IMR-90 (cell line): ENCODE measurements at regions not wholly inside any gene's neighbourhood (a gene's known extent, or its start where the extent isn't known, plus 50 kb on each side); places are given as distances from the start of the nearest gene placed in this dataset.

Source experiments
- ATAC-seq: fragments of 200-7000 bp; cut with Tn5 transposase; 2 replicates; pipeline ENCODE4 v1.9.1; 2020; ENCODE audit warnings: low read depth, mild to moderate bottlenecking, moderate library complexity
- BruUV-seq: library from RNA; stranded (reverse); fragments of 400-500 nt; replicated peaks from 2 replicates; lab custom pipeline; 2021; lab: Mats Ljungman, UMichigan
- CTCF ChIA-PET: fragments of 300-600 bp; formaldehyde crosslinking; extraction: SDS; loops from one replicate; lab custom pipeline; 2021; ENCODE audit warnings: antibody characterized with exemption; lab: Yijun Ruan, JAX
- POLR2A ChIA-PET: fragments of 300-600 bp; sonication (Branson Sonifier 250); formaldehyde crosslinking; loops from one replicate; lab custom pipeline; 2022; ENCODE audit warnings: antibody characterized with exemption; ENCODE audit not compliant: unreplicated experiment; lab: Charles Lee
- DNase-seq: peaks from one replicate; pipeline ENCODE4 v3.0.0; 2013
- H2AFZ ChIP-seq: replicated peaks from 2 replicates; pipeline ENCODE3; 2013; ENCODE audit warnings: low read length, mild to moderate bottlenecking; ENCODE audit not compliant: poor library complexity
- H2AK5ac ChIP-seq: 2 replicates; pipeline ENCODE4 v1.6.1; 2013; ENCODE audit warnings: low read depth, low read length, inconsistent platforms
- H2AK9ac ChIP-seq: replicated peaks from 2 replicates; pipeline ENCODE3; 2013; ENCODE audit warnings: mild to moderate bottlenecking, low read depth, low read length, moderate library complexity; ENCODE audit not compliant: poor library complexity
- H2BK120ac ChIP-seq: 2 replicates; pipeline ENCODE4 v1.6.1; 2013; ENCODE audit warnings: low read depth, low read length, inconsistent platforms
- H2BK15ac ChIP-seq: 3 replicates; pipeline ENCODE4 v1.6.1; 2013; ENCODE audit warnings: low read depth, low read length, inconsistent platforms
- H2BK20ac ChIP-seq: 2 replicates; pipeline ENCODE4 v1.6.1; 2013; ENCODE audit warnings: low read depth, mild to moderate bottlenecking, inconsistent platforms, low read length, moderate library complexity
- H2BK5ac ChIP-seq: 2 replicates; pipeline ENCODE4 v1.6.1; 2013; ENCODE audit warnings: mild to moderate bottlenecking, low read depth, low read length, inconsistent platforms; ENCODE audit not compliant: poor library complexity, severe bottlenecking
- H3K14ac ChIP-seq: replicated peaks from 2 replicates; pipeline ENCODE4 v1.6.1; 2013; ENCODE audit warnings: low read depth, low read length, inconsistent platforms
- H3K18ac ChIP-seq: 2 replicates; pipeline ENCODE4 v1.6.1; 2013; ENCODE audit warnings: low read depth, low read length, control low read depth
- H3K23ac ChIP-seq: 2 replicates; pipeline ENCODE4 v1.6.1; 2013; ENCODE audit warnings: low read depth, low read length, inconsistent platforms
- H3K27ac ChIP-seq: 2 replicates; pipeline ENCODE4 v1.5.1; 2013; ENCODE audit warnings: mild to moderate bottlenecking, control low read depth, low read length; ENCODE audit not compliant: insufficient read depth
- H3K27me3 ChIP-seq: 2 replicates; pipeline ENCODE4 v1.6.1; 2013; ENCODE audit warnings: low read length; ENCODE audit not compliant: control insufficient read depth, insufficient read depth
- H3K36me3 ChIP-seq: 2 replicates; pipeline ENCODE4 v1.6.1; 2013; ENCODE audit warnings: low read length, mixed read lengths; ENCODE audit not compliant: control insufficient read depth, insufficient read depth
- H3K4ac ChIP-seq: 2 replicates; pipeline ENCODE4 v1.6.1; 2013; ENCODE audit warnings: low read depth, low read length, inconsistent platforms
- H3K4me1 ChIP-seq: 2 replicates; pipeline ENCODE4 v1.6.1; 2013; ENCODE audit warnings: low read length, mixed read lengths; ENCODE audit not compliant: control insufficient read depth, insufficient read depth
- H3K4me2 ChIP-seq: 2 replicates; pipeline ENCODE4 v1.6.1; 2013; ENCODE audit warnings: low read depth, mild to moderate bottlenecking, control low read depth, low read length, moderate library complexity
- H3K4me3 ChIP-seq: 2 replicates; pipeline ENCODE4 v1.5.1; 2013; ENCODE audit warnings: low read depth, mild to moderate bottlenecking, control low read depth, low read length, moderate library complexity; ENCODE audit not compliant: insufficient read depth
- H3K56ac ChIP-seq: 2 replicates; pipeline ENCODE4 v1.6.1; 2013; ENCODE audit warnings: low read length, inconsistent platforms; ENCODE audit not compliant: insufficient read depth; ENCODE audit errors: extremely low read depth
- H3K79me1 ChIP-seq, 2 experiments: 2 replicates each; pipeline ENCODE4 v1.6.1; 2013; ENCODE audit warnings: low read length in 2 of 2, inconsistent platforms in 1 of 2, low read depth in 1 of 2
- H3K9ac ChIP-seq: 2 replicates; pipeline ENCODE4 v1.6.1; 2013; ENCODE audit warnings: low read depth, low read length, control low read depth
- H3K9me1 ChIP-seq: 2 replicates; pipeline ENCODE4 v1.6.1; 2013; ENCODE audit warnings: low read length, inconsistent platforms; ENCODE audit not compliant: insufficient read depth
- H3K9me3 ChIP-seq: 2 replicates; pipeline ENCODE4 v1.6.1; 2013; ENCODE audit warnings: low read length; ENCODE audit not compliant: control insufficient read depth, insufficient read depth
- H4K20me1 ChIP-seq: 2 replicates; pipeline ENCODE4 v1.6.1; 2013; ENCODE audit warnings: low read length, inconsistent platforms; ENCODE audit not compliant: insufficient read depth
- H4K5ac ChIP-seq: 2 replicates; pipeline ENCODE4 v1.6.1; 2013; ENCODE audit warnings: mild to moderate bottlenecking, low read depth, low read length, control low read depth
- H4K8ac ChIP-seq, 2 experiments: 2 replicates each; pipeline ENCODE4 v1.6.1; 2013; ENCODE audit warnings: low read depth in 2 of 2, low read length in 2 of 2, control low read depth in 1 of 2, inconsistent platforms in 1 of 2
- H4K91ac ChIP-seq: 2 replicates; pipeline ENCODE4 v1.6.1; 2013; ENCODE audit warnings: low read depth, low read length, inconsistent platforms; ENCODE audit not compliant: insufficient read depth
- BHLHE40 ChIP-seq: fragments of 150-350 bp; IDR thresholded peaks from 2 replicates; pipeline ENCODE4 v1.6.1; 2016; ENCODE audit warnings: mild to moderate bottlenecking, low read depth, low read length
- CEBPB ChIP-seq: IDR thresholded peaks from 2 replicates; pipeline ENCODE4 v1.6.1; 2012; ENCODE audit warnings: low read depth, low read length, improper control_type of control experiment
- CHD1 ChIP-seq: IDR thresholded peaks from 2 replicates; pipeline ENCODE4 v1.6.1; 2012; ENCODE audit warnings: low read depth, low read length, improper control_type of control experiment
- FOS ChIP-seq: fragments of 150-350 bp; IDR thresholded peaks from 2 replicates; pipeline ENCODE4 v1.6.1; 2016; ENCODE audit warnings: low read depth, low read length
- MAFK ChIP-seq: IDR thresholded peaks from 2 replicates; pipeline ENCODE4 v1.6.1; 2012; ENCODE audit warnings: low read depth, low read length, improper control_type of control experiment
- MAZ ChIP-seq: IDR thresholded peaks from 2 replicates; pipeline ENCODE4 v1.6.1; 2012; ENCODE audit warnings: low read depth, mild to moderate bottlenecking, low read length, improper control_type of control experiment, moderate library complexity, borderline replicate concordance
- MXI1 ChIP-seq: IDR thresholded peaks from 2 replicates; pipeline ENCODE4 v1.6.1; 2012; ENCODE audit warnings: low read depth, mild to moderate bottlenecking, low read length, moderate library complexity, borderline replicate concordance
- NFE2L2 ChIP-seq: fragments of 150-350 bp; IDR thresholded peaks from 2 replicates; pipeline ENCODE4 v1.6.1; 2016; ENCODE audit warnings: low read depth, mild to moderate bottlenecking, low read length
- POLR2A ChIP-seq: IDR thresholded peaks from 2 replicates; pipeline ENCODE4 v1.6.1; 2012; ENCODE audit warnings: mild to moderate bottlenecking, low read depth, low read length
- RAD21 ChIP-seq: IDR thresholded peaks from 2 replicates; pipeline ENCODE4 v1.6.1; 2012; ENCODE audit warnings: low read length, improper control_type of control experiment
- RCOR1 ChIP-seq: IDR thresholded peaks from 2 replicates; pipeline ENCODE4 v1.6.1; 2012; ENCODE audit warnings: mild to moderate bottlenecking, low read length, improper control_type of control experiment; ENCODE audit not compliant: insufficient replicate concordance
- RFX5 ChIP-seq: IDR thresholded peaks from 2 replicates; pipeline ENCODE4 v1.8.0; 2012; ENCODE audit warnings: low read depth, mild to moderate bottlenecking, low read length, moderate library complexity
- SMC3 ChIP-seq: fragments of 150-350 bp; IDR thresholded peaks from 2 replicates; pipeline ENCODE4 v1.6.1; 2016; ENCODE audit warnings: low read depth, mild to moderate bottlenecking, antibody characterized with exemption, low read length, moderate library complexity
- WGBS, 2 experiments: methylation state at CpG; one replicate each; pipeline versions ENCODE4 v1.1.5 to v1.1.7; 2013; ENCODE audit warnings: missing lambda C conversion rate in 2 of 2; ENCODE audit not compliant: insufficient read length in 1 of 2; ENCODE audit errors: extremely low coverage in 2 of 2; 5-methylcytosine and 5-hydroxymethylcytosine counted together
- dilution Hi-C: fragments of 300-500 bp; cut with HindIII; formaldehyde crosslinking; loops from one replicate; pipeline ENCODE4 v1.14.3; 2018; ENCODE audit warnings: low sequenced_read_pairs; ENCODE audit not compliant: unreplicated experiment
- in situ Hi-C: fragments of 300-500 bp; cut with MboI; formaldehyde crosslinking; loops from 3 replicates; pipeline ENCODE4 v1.14.3; 2019; ENCODE audit warnings: low sequenced_read_pairs, inconsistent platforms, mixed read lengths
- intact Hi-C: fragments of 100-400 bp; cut with micrococcal nuclease; formaldehyde crosslinking; loops from 2 replicates; pipeline ENCODE4 v1.10.0; 2022
- TF ChIP-seq, protein P1 (sequence below): fragments of 150-350 bp; IDR thresholded peaks from 2 replicates; pipeline ENCODE4 v1.6.1; 2016; ENCODE audit warnings: low read depth, mild to moderate bottlenecking, low read length, moderate library complexity, borderline replicate concordance
- TF ChIP-seq, protein P2 (sequence below): conservative IDR thresholded peaks from 2 replicates; pipeline ENCODE4 v1.5.1; 2012; ENCODE audit warnings: mild to moderate bottlenecking, low read depth, low read length, improper control_type of control experiment
- TF ChIP-seq, protein P3 (sequence below): fragments of 150-350 bp; IDR thresholded peaks from 2 replicates; pipeline ENCODE4 v1.6.1; 2017; ENCODE audit warnings: mild to moderate bottlenecking, antibody characterized with exemption, low read length, low read depth

DNA sequence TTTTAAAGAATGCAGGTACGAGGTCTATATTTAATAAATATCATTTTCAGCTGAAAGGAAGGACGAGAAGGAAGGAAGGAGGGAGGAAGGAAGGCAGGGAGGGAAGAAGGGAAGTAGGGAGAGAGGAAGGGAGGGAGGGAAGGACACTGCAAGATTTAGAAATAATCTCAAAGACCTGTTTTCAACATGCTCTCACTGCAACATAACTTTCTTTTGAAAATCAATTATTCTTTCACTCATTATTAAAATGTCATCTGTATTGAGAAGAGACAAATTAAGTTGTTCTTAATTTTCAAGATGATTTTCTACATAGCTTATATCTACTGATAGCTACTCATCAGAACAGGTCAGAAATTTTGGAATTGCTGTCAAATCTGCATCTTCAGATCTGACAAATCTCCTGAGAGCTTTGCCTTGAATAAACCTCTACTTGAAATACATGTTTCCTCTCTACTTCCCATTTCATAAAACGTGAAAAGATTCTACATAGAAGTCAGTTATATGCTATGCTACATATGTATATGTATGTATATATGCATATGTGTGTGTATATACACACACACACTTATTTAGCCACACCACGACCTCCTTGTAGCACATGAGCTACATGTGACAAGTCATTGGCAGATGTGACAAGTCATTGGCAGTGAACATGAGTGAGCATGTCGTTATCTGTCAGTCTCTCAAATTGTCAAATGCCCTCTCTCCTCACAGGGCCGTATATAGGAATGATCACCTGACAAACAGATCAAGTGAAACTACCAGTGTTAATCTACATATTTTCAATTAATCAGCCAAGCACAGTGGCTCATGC lies 241.6 kb downstream of the LY86 start:
- no peak overlapping the region for H3K4ac ChIP-seq
- dilution Hi-C loops = no loop called here
- intact Hi-C loops = no loop called here
- H3K27ac ChIP-seq = no peak overlapping the region
- H3K23ac ChIP-seq = no peak overlapping the region
- no peak overlapping the region for H4K5ac ChIP-seq
- ATAC-seq = no peak
- CTCF ChIA-PET = interaction anchor here (0.6 kb wide), 1 partner anchor 284 kb away, joined by 3 read pairs; no protein-coding TSS in a partner anchor
- H3K9me3 ChIP-seq = no peaks in the 10 kb centered on the region
- H2AK5ac ChIP-seq = no peak overlapping the region
- in situ Hi-C loops = no loop called here
- no peak overlapping the region for H3K56ac ChIP-seq
- no peak overlapping the region for H2BK5ac ChIP-seq
- WGBS, 2 experiments = no CpG with 5 or more reads among the region's 6 CpGs
- H3K4me1 ChIP-seq = no peaks in the 10 kb centered on the region
- no peaks in the 10 kb centered on the region for H3K9me1 ChIP-seq
- peaks cover 7% of the 10 kb centered on the region for H3K27me3 ChIP-seq
- no peak overlapping the region for H3K14ac ChIP-seq
- TF ChIP-seq, protein P1, sequence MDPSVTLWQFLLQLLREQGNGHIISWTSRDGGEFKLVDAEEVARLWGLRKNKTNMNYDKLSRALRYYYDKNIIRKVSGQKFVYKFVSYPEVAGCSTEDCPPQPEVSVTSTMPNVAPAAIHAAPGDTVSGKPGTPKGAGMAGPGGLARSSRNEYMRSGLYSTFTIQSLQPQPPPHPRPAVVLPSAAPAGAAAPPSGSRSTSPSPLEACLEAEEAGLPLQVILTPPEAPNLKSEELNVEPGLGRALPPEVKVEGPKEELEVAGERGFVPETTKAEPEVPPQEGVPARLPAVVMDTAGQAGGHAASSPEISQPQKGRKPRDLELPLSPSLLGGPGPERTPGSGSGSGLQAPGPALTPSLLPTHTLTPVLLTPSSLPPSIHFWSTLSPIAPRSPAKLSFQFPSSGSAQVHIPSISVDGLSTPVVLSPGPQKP = no peak
- TF ChIP-seq MAFK = no peak
- TF ChIP-seq CEBPB = no peak
- TF ChIP-seq NFE2L2 = no peak
- no peak for TF ChIP-seq SMC3
- TF ChIP-seq RAD21 = no peak
- TF ChIP-seq, protein P2, sequence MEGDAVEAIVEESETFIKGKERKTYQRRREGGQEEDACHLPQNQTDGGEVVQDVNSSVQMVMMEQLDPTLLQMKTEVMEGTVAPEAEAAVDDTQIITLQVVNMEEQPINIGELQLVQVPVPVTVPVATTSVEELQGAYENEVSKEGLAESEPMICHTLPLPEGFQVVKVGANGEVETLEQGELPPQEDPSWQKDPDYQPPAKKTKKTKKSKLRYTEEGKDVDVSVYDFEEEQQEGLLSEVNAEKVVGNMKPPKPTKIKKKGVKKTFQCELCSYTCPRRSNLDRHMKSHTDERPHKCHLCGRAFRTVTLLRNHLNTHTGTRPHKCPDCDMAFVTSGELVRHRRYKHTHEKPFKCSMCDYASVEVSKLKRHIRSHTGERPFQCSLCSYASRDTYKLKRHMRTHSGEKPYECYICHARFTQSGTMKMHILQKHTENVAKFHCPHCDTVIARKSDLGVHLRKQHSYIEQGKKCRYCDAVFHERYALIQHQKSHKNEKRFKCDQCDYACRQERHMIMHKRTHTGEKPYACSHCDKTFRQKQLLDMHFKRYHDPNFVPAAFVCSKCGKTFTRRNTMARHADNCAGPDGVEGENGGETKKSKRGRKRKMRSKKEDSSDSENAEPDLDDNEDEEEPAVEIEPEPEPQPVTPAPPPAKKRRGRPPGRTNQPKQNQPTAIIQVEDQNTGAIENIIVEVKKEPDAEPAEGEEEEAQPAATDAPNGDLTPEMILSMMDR = no peak
- TF ChIP-seq, protein P3, sequence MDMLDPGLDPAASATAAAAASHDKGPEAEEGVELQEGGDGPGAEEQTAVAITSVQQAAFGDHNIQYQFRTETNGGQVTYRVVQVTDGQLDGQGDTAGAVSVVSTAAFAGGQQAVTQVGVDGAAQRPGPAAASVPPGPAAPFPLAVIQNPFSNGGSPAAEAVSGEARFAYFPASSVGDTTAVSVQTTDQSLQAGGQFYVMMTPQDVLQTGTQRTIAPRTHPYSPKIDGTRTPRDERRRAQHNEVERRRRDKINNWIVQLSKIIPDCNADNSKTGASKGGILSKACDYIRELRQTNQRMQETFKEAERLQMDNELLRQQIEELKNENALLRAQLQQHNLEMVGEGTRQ = no peak
- TF ChIP-seq CHD1 = no peak
- TF ChIP-seq POLR2A = no peak
- no peak for TF ChIP-seq MXI1
- TF ChIP-seq MAZ = no peak
- TF ChIP-seq RFX5 = no peak
- TF ChIP-seq RCOR1 = no peak
- no peak for TF ChIP-seq BHLHE40
- no peak for TF ChIP-seq FOS
- H2BK20ac ChIP-seq = no peak overlapping the region
- POLR2A ChIA-PET = no interaction called here
- no peak overlapping the region for H3K9ac ChIP-seq
- H2AFZ ChIP-seq = no peak overlapping the region
- H2AK9ac ChIP-seq = no peak overlapping the region
- no peak overlapping the region for H2BK15ac ChIP-seq
- no peak overlapping the region for H3K4me3 ChIP-seq
- BruUV-seq = no TSS peak
- no peaks in the 10 kb centered on the region for H4K20me1 ChIP-seq
- H3K79me1 ChIP-seq = no peaks in the 10 kb centered on the region
- H3K36me3 ChIP-seq = no peaks in the 10 kb centered on the region
- no peak overlapping the region for H4K91ac ChIP-seq
- H2BK120ac ChIP-seq = no peak overlapping the region
- no peak overlapping the region for H3K4me2 ChIP-seq
- no peak overlapping the region for H3K18ac ChIP-seq
- no peak overlapping the region for H4K8ac ChIP-seq
- DNase-seq = no peak
